GM18867 (cell line): ENCODE measurements at regions not wholly inside any gene's neighbourhood (a gene's known extent, or its start where the extent isn't known, plus 50 kb on each side); places are given as distances from the start of the nearest gene placed in this dataset.

Source experiments
- ATAC-seq: cut with Tn5 transposase; IDR thresholded peaks from one replicate; pipeline ENCODE4 v1.9.1; 2021; ENCODE audit warnings: mild to moderate bottlenecking, moderate library complexity; ENCODE audit not compliant: unreplicated experiment

DNA sequence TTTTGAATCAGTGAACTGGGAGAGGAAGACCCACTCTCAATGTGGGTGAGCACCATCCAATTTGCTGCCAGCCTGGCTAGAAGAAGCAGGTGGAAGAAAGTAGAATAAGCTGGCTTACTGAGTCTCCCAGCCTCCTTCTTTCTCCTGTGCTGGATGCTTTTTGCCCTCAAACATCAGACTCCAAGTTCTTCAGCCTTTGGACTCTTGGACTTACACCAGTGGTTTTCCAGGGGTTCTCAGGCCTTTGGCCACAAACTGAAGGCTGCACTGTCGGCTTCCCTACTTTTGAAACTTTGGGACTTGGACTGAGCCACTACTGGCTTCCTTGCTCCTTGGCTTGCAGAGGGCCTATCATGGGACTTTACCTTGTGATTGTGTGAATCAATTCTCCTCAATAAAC is 804.2 kb upstream of the SLITRK1 start:
- no peak for ATAC-seq

DNA sequence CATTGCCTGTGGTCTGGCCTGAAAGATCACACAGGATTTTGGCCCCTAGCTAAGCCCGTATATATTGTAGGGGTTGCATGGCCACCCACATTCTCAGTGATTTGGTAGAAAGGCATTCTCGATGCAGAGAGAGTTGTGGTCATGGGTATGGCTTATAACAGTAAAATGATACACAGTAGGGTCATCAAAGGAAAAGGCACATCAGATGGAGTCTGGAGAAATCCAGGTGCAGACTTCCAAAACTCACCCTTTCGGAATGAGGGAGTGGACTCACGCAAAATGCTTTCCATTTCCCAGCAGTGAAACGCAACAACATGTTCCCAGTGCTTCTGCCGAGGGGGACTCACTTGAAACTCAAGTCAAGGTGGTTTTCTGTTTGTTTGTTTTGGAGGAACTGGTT is 802.5 kb upstream of the SLITRK1 start:
- ATAC-seq = no peak

DNA sequence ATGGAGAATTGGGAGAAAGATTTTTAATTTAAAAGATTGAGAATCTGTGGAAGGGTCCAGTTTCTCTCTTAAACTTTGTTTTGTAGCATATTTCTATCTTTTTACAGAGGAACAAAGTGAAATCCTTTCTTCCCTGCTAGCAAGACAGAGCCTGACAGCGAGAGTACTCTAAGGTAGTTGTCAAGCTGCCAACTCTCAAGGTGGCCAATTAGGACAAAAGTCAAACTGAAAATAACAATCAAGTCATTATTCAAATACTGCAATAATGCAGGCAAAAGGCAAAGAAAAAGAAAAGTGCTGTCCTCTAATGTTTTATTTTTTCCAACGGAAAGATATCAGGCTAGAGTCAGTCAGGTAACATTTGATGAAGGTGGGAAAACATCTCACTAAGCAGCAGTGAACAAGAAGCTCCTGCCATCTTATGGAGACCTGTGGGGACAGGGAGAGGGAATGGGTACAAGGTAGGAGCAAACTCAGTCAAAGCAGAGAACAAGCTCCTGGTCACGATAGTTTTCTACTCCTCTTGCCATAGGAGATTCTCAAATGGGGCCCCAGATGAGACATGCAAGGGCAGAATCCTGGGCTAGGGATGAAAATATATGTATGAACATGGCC is 801.9 kb upstream of the SLITRK1 start:
- no peak for ATAC-seq

DNA sequence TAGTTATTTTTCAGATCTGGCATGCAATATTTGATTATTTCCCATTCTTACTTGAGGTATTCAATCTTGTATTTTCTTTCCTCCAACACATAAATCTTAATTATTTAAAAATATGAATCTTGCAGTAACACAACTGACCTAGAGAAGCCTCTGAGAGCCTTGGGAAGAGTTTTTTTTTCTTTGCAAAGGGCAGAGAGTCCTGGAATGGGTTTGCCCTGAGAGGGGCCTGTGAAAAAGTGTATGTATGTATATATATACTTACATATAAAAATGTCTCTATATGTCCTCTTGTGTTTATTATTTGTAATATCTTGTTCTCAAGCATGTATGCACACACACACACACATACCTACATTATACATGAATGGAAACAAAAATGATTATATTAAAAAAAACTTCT is 801.2 kb upstream of the SLITRK1 start:
- no peak for ATAC-seq

DNA sequence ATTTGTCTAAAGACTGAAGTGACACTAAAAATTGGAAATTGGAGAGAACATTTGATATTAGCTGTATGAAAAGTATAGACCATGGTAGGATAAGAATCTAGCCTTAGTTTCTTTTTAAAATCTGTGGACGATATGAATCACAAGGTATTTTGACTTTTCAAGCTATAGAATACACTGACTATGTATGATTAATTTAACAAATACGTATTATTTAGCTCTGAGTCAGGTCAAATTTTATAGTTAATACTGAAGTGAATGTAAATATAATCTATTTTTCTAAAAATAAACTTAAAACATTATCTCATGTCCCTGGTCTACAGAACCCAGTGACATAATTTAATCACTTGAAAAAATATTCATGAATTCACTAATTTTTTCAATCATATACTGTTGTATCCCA is 795.6 kb upstream of the SLITRK1 start:
- no peak for ATAC-seq

DNA sequence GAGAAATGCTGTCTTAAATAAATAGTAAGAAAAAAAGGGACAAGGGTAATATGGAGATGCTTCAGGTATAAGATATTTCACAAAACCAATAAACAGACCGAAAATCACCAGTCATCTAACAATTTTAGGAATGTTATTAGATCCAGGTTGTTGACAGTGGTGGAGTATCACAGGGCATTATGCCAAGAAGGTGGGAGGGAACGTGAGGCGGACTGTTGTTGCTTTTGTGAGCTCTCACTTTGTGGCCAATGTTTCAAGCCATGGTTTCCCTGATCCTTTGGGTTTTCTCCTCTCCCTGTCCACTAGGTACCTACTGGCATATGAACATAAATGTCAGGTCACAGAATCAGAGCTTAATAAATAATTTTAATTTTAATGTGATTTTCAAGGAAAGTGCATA is 790.3 kb upstream of the SLITRK1 start:
- no peak for ATAC-seq

DNA sequence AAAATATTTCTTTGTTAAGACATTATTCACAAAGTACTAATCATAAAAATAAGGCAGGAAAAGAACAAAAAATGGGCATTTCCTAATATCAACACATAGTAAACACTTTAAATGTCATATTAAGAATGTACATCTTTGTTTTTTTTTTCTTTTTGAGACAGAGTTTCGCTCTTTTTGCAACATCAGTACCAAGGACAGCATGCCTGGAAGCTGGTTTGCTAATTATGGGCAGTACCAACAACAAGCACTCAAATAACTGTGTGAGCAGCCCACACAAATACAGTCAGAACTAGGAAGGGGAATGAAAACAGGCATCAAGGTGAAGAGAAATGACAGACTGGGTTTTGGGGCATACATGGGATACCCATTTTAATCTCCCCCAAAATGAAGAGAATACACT is 788.0 kb upstream of the SLITRK1 start:
- no peak for ATAC-seq

DNA sequence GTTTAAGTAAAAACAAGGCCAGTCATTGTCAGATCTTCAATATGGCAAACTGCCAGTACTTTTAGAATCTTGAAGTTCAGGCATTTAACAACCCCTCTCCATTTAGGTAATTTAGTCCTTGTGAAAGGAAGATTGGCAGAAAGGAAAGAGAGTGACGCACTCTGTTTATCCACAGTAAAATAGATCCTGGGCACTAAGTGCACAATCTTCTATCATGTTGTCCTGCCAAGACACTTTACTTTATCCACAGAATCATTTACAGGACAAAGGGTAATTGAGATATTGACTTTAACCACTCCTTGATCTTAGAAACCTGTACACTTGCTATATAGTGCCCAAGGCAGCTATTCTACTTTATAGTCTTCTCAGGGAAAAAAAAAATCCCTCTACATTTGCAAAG is 786.4 kb upstream of the SLITRK1 start:
- no peak for ATAC-seq

DNA sequence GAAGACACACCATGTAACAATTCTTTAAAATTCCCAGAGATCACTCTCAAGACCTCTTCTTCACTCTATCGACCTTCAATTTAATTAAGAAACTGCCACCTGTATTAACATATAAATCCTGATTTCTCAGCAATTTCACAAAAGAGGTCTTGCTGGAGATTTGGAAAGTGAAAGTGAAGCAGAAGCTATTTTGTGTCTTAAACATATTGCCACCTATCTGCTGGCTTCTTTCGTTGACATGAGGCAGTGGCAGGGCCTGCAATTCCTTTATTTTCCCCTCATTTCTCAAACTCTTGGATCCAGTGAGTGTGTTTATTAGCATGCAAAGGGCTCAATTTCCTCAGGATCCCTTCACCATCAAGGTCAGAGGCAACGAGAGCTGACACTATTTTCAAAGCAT is 780.2 kb upstream of the SLITRK1 start:
- ATAC-seq = no peak

DNA sequence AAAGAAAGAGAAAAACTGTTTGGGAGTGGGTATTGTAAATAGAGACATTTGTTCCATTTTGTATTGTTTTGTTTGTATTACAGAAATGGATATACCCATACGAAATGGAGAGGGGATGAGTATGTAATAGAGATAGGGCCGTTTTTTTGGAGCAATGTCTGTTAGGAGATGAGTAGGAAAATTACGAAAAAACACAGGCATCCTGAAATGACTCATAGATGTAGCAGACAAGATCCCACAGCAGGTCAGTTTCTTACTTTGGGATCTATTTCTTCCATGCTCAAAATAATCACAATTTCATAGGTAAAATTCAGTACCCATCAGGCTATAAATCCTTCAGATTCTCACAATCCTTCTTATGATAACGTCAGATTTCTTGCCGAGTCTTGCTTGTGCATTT is 779.4 kb upstream of the SLITRK1 start:
- no peak for ATAC-seq

DNA sequence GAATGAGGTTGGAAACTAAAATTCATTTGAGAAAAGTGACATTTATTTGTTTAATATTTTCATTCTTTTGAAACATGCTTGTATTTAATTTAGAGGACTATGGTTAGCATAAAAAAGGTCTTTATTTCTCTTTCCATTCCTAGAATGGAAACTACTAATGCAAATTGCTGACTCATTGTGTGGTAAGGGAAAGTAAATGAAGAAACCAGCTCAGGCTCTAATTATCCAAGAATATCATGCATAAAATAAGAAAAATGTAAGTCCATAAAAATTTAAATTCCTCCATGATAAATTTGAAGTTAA is 777.0 kb upstream of the SLITRK1 start:
- ATAC-seq = no peak

DNA sequence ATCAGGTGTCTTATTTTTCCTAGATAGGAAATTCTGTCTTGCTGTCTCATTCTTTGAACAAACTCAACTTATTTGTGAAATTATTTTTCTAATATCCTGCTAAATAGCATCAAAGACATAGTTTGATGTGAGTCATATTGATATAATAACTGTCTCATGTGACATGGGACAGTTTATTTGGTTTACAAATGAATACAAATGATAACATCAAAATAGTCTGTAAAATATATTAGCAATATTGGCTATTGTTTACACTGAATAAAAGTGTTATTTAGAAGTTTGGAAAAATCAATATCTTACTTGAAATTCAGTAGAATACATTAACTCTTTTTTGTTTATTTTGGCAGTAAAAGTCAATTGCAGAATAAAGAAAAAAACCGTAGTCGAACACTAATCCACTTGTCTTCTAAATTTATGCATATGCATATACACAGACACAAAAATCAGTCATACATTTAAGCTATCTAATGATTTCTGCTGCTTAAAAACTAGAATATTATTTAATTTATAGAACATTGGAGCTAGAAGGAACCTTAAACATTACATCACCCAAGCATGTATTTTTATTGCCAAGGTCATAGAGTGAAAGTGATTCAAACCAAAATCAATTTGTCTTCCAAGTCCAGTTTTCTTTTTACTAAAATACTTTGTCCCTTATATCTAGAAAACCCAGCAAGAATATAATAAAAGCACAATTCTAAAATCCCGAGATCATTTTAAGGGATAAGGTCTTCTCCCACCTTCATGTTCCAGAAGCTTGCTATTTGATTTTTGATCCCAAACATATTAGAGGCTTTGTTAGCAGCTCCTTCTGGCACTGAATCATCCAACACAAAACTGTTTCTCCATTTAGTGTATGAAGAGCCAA is 776.5 kb upstream of the SLITRK1 start:
- ATAC-seq = no peak

DNA sequence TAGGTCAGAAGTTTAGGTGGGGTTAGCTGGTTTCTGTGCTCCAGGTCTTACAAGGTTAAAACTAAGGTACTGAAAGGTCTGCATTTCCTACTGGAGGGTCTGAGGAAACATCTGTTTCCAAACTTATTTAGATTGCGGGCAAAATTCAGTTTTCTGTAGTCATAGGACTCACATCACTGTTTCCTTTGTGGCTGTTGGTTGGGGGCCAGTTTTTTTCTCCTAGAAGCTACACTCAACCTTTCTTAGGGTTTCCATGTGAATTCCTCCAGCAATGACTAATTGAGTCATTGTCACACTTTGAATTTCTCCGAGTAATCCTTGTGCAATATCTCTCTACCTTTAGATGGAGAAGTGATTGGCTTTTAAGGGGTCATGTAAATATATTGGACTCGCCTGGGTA is 773.4 kb upstream of the SLITRK1 start:
- no peak for ATAC-seq

DNA sequence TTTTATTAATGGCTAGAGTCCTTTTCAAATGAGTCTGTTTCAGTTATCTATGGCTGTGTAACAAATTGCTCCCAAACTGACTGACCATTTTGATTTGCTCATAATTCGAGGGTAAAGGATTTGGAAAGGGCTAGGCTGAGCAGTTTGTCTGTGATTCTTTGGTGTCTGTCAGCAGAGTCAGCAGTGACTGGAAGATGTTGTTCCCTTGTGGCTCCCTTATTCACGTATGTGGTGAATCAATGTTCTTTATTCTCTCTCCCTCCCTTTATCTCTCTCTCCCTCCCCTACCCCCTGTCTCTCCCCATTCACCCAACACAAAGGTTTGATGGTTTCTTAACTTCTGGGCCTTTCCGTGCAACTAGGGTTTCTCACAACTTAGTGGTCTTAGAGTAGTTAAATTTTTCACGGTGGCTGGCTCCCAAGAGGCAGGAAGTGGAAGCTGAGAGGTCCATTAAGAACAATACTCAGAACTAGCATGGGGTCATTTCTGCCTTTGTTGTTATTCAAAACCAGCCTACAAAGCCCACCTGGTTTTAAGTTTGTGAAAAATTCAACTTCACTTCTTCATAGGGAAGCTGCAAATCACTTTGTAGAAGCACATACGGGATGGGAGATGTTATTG is 772.5 kb upstream of the SLITRK1 start:
- no peak for ATAC-seq

DNA sequence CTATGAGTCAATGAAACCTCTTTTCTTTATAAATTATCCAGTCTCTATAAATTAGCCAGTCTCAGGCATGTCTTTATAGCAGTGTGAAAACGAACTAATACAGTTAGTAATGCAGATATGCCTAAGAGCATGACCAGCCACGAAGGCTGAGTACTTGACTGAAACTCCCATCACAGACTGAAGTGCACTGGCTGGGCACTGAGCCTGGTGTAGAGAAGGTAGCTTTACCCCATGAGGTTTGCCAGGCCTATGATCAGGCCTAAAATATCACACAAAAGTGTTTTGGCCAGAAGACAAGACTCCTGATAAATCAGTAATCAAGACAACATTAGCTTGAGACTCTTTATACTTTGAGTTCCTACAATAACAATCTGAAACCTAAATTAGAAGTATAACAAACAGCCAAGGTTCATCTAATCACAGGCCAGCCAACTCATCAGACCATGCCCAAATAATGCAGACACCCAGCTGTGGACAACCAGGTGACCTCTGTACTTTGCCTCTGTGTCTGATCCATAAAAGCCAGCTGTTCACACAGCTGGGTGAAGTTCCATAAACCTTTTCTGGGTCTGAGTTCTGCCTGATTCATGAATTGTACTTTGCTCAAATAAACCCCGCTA is 771.8 kb upstream of the SLITRK1 start:
- no peak for ATAC-seq

DNA sequence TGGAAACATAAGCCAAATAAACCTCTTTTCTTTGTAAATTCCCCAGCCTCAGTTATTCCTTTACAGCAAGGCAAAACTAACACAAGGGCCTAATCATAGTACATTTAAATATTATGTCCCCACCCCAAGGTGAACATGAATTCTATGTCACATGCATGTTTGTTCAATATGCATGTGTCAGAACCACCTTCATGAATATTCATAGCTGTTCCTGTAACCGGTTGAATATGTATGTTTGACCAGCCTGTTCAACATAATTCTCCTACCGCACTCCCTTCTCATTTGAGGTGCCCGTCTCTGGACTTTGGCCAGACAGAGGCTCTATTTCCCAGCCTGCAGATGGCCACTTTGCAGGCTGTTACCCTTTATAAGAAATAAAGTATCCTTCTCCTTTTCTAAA is 769.4 kb upstream of the SLITRK1 start:
- no peak for ATAC-seq

DNA sequence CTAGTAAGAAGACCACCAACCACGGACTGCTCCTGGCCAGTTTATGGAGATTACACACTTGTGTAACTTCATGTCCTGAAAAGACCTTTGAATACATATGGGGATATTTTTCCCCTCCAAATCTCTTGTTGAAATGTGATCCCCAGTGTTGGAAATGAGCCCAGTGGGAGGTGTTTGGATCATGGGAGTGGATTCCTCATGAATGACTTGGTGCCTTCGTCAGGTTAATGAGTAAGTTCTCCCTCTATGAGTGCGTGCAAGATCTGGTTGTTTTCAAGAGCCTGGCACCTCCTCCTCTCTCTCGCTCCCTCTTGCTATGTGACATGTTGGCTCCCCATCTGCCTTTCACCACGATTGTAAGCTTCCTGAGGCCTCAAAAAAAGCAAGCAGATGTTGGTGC is 769.0 kb upstream of the SLITRK1 start:
- ATAC-seq = no peak

DNA sequence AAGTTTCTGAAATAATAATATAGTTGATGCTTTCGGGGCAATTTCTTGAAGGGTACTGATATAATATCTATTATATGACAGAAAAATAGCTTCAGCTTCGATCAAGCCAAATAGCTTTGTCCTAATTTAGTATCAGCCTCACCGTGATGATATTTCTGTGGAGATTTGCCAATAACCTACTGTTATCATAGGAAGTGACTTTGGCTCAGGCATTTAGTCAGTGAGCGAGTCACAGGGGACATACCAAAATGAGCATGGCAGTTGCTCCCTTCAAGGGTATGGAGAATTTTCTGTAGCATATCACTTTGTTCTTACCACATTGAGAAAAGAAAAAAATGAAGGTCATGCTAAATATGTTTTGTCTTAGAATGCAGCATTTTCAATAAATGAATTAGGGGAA is 767.6 kb upstream of the SLITRK1 start:
- ATAC-seq = no peak

DNA sequence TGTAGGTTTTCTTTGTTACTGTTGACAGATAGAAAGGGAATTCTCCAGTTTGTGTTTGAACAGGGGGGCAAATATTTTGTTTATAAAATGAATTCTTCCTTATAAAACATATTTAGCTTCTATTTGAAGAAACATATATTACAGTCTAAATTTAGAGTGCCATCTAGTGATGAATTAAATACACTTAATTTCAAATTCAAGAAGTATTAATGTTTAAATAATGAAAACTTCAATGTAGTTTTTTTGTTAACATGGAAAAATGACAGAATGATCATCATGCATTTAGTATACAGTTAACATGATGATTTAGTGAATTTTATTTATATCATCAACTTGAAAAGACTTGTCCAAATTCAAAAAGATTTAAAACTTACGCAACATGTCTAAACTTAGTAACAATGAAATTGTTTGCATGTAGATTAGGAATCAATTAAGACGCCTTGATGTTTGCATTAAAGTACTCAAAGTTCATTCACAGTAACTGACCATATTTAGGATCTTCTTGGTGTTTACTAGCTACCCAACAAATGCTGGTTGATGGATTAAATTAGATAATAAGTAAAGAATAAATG is 765.9 kb upstream of the SLITRK1 start:
- no peak for ATAC-seq

DNA sequence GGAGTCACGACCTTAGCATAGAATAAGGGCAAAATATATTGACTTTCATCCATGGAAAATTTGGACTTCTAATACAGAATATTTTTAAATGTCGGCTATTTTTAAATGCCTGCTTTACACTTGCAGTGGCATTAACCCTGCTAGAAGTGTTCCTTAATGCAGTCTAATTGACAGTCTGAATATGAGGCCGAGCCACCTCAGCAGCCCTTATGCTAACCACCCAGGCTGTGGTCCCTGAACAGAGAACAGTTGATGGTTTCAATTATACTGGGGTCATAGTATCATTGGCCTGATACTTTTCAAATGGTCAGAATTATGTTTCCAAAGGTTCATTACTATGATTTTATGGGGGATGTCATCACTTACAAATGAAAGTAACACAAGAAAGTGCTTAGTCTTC is 764.7 kb upstream of the SLITRK1 start:
- no peak for ATAC-seq

DNA sequence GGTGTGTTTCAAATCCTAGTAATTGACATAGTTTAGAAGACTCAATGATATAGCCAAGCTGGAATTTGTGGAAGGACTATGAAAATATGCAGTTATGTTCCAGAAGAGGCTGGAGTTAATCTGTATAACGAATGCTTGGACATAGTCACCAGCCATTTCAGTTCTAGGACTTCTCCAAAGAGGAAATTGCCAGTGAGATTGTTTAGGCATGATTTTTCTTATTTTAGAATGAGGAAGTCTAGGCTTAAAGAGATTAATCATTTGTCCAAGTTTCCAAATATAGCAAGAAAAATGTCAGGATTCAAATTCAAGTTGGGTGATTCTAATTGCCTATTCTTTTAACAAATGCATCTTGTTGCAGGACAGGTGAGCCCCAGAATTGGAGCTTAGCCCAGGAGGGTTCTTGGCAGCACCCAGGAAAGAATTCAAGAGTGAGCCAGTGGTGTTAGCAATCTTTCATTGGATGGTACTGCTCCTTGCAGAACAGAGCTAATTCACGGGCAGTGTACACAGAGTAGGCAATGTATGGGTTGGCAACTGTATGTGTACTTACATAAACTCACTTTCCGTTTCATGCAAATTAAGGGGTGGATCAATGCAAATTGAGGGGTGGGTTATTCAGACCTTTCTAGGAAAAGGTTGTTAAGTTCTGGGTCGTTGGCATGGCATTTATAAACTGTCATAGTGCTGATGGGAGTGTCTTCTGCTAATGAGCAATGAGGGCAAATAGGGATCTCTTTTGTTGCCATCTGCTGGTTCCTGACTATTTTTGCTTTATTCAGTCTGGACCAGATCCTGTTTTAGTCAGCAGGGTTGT is 763.1 kb upstream of the SLITRK1 start:
- no peak for ATAC-seq
